ENCODE measurements at regions not wholly inside any gene's neighbourhood (a gene's known extent, or its start where the extent isn't known, plus 50 kb on each side); places are given as distances from the start of the nearest gene placed in this dataset.
"Not testable (repeated sequence)": the region's sequence is repeated elsewhere in the genome, so short reads cannot be mapped to it uniquely, and the experiment has no call there.

- H3K27ac Mint-ChIP-seq, result no peak overlapping the region
- no peak for TF ChIP-seq CTCF (IDR thresholded peaks at IDR 0.05)
- peaks cover 4% of the 10 kb centered on the region for H3K9me3 Mint-ChIP-seq
- H3K4me3 Mint-ChIP-seq, result no peak overlapping the region
- H3K4me1 Mint-ChIP-seq, result no peaks in the 10 kb centered on the region
- DNase-seq (no peak), ATAC-seq (ENCODE audit: low read depth) (no peak)
- H3K27me3 Mint-ChIP-seq, result no peaks in the 10 kb centered on the region
- no peaks in the 10 kb centered on the region for H3K36me3 Mint-ChIP-seq (ENCODE audit: low read depth)
- ChIA-PET CTCF (no interaction called here), POLR2A (no interaction called here)
- intact Hi-C loops (cut with micrococcal nuclease), result no loop called here
These were observed 892.8 kb upstream of the MDGA2 start for GRCh38 chr14:48568252-48568651.

- Mint-ChIP-seq H3K36me3 (ENCODE audit: low read depth) (no peaks in the 10 kb centered on the region), H3K9me3 (peaks cover 4% of the 10 kb centered on the region), H3K27ac (no peak overlapping the region), H3K27me3 (no peaks in the 10 kb centered on the region), H3K4me1 (no peaks in the 10 kb centered on the region), H3K4me3 (no peak overlapping the region)
- ChIA-PET CTCF (no interaction called here), POLR2A (no interaction called here)
- DNase-seq (no peak), ATAC-seq (ENCODE audit: low read depth) (no peak)
- no peak for TF ChIP-seq CTCF (IDR thresholded peaks at IDR 0.05)
- intact Hi-C loops (cut with micrococcal nuclease), result no loop called here
These were observed 888.1 kb upstream of the MDGA2 start for GRCh38 chr14:48563489-48563888.

GRCh38 chr14:48561438-48561837 lies 886.0 kb upstream of the MDGA2 start:
- H3K4me1 Mint-ChIP-seq; intact Hi-C loops (cut with micrococcal nuclease); POLR2A ChIA-PET; H3K4me3 Mint-ChIP-seq; H3K27me3 Mint-ChIP-seq; CTCF ChIA-PET; ATAC-seq (ENCODE audit: low read depth); H3K27ac Mint-ChIP-seq; DNase-seq; H3K9me3 Mint-ChIP-seq; H3K36me3 Mint-ChIP-seq (ENCODE audit: low read depth): not testable (repeated sequence)

GRCh38 chr14:48560421-48560820 lies 885.0 kb upstream of the MDGA2 start:
- intact Hi-C loops (cut with micrococcal nuclease), result no loop called here
- ChIA-PET POLR2A (no interaction called here), CTCF (no interaction called here)
- Mint-ChIP-seq H3K27me3 (no peaks in the 10 kb centered on the region), H3K27ac (no peak overlapping the region), H3K9me3 (peaks cover 4% of the 10 kb centered on the region), H3K4me1 (no peaks in the 10 kb centered on the region), H3K36me3 (ENCODE audit: low read depth) (no peaks in the 10 kb centered on the region), H3K4me3 (no peak overlapping the region)
- DNase-seq, result no peak
- ATAC-seq (ENCODE audit: low read depth), result no peak
- TF ChIP-seq CTCF (IDR thresholded peaks at IDR 0.05), result no peak

- Mint-ChIP-seq H3K36me3 (ENCODE audit: low read depth) (no peaks in the 10 kb centered on the region), H3K4me1 (no peaks in the 10 kb centered on the region), H3K27ac (no peak overlapping the region), H3K27me3 (no peaks in the 10 kb centered on the region), H3K4me3 (no peak overlapping the region), H3K9me3 (peaks cover 3% of the 10 kb centered on the region)
- intact Hi-C loops (cut with micrococcal nuclease), result no loop called here
- TF ChIP-seq CTCF (IDR thresholded peaks at IDR 0.05), result no peak
- ATAC-seq (ENCODE audit: low read depth) (no peak), DNase-seq (no peak)
- POLR2A ChIA-PET, result no interaction called here
- CTCF ChIA-PET, result no interaction called here
These were observed 878.0 kb upstream of the MDGA2 start for GRCh38 chr14:48553443-48553842.

- no peaks in the 10 kb centered on the region for H3K27me3 Mint-ChIP-seq
- ChIA-PET CTCF (no interaction called here), POLR2A (no interaction called here)
- intact Hi-C loops (cut with micrococcal nuclease), result no loop called here
- H3K27ac Mint-ChIP-seq, result no peak overlapping the region
- peaks cover 2% of the 10 kb centered on the region for H3K9me3 Mint-ChIP-seq
- no peak overlapping the region for H3K4me3 Mint-ChIP-seq
- ATAC-seq (ENCODE audit: low read depth), result no peak
- no peak for DNase-seq
- H3K4me1 Mint-ChIP-seq, result no peaks in the 10 kb centered on the region
- H3K36me3 Mint-ChIP-seq (ENCODE audit: low read depth), result no peaks in the 10 kb centered on the region
- TF ChIP-seq CTCF (IDR thresholded peaks at IDR 0.05), result no peak
These were observed 871.6 kb upstream of the MDGA2 start for GRCh38 chr14:48546996-48547395.
